Neutrophil (primary cell): ENCODE measurements at regions not wholly inside any gene's neighbourhood (a gene's known extent, or its start where the extent isn't known, plus 50 kb on each side); places are given as distances from the start of the nearest gene placed in this dataset.

ENCODE experiments used
- H3K27ac ChIP-seq: fragments of 200-600 bp; sonication (generic); 2 replicates; pipeline ENCODE4 v1.5.1; 2016; ENCODE audit warnings: mild to moderate bottlenecking, moderate library complexity
- H3K27me3 ChIP-seq: fragments of 200-600 bp; sonication (generic); 2 replicates; pipeline ENCODE4 v1.6.0; 2016; ENCODE audit warnings: mild to moderate bottlenecking
- H3K36me3 ChIP-seq: fragments of 200-600 bp; sonication (generic); 2 replicates; pipeline ENCODE4 v1.5.1; 2017
- H3K4me1 ChIP-seq, 2 experiments: fragments of 200-600 bp in 1 of 2; sonication (generic) in 1 of 2; 1 replicate in 1 of 2; 2 replicates in 1 of 2; pipeline versions ENCODE4 v1.5.1 to v1.6.1; 2013 to 2016; ENCODE audit warnings: low read depth in 1 of 2, low read length in 1 of 2, mild to moderate bottlenecking in 1 of 2, moderate library complexity in 1 of 2; ENCODE audit not compliant: control insufficient read depth in 1 of 2, insufficient read depth in 1 of 2
- H3K4me3 ChIP-seq, 2 experiments: fragments of 200-600 bp in 1 of 2; sonication (generic) in 1 of 2; 1 replicate in 1 of 2; 2 replicates in 1 of 2; pipeline ENCODE4 v1.5.1; 2013 to 2016; ENCODE audit warnings: low read depth in 1 of 2, low read length in 1 of 2, mild to moderate bottlenecking in 1 of 2, moderate library complexity in 1 of 2
- H3K9me3 ChIP-seq: fragments of 200-600 bp; sonication (generic); 2 replicates; pipeline ENCODE4 v1.5.1; 2016
- CTCF ChIP-seq: fragments of 200-600 bp; sonication (generic); IDR thresholded peaks from 2 replicates; pipeline ENCODE4 v1.5.1; 2016; ENCODE audit warnings: antibody characterized with exemption

GRCh38 chr13:72427757-72428528 is 299.5 kb downstream of the MZT1 start:
- no peak for TF ChIP-seq CTCF
- no peaks in the 10 kb centered on the region for H3K4me1 ChIP-seq
- no peaks in the 10 kb centered on the region for H3K9me3 ChIP-seq
- H3K4me3 ChIP-seq: no peak overlapping the region
- H3K27ac ChIP-seq: no peak overlapping the region
- H3K36me3 ChIP-seq: no peaks in the 10 kb centered on the region
- H3K27me3 ChIP-seq: no peaks in the 10 kb centered on the region

DNA sequence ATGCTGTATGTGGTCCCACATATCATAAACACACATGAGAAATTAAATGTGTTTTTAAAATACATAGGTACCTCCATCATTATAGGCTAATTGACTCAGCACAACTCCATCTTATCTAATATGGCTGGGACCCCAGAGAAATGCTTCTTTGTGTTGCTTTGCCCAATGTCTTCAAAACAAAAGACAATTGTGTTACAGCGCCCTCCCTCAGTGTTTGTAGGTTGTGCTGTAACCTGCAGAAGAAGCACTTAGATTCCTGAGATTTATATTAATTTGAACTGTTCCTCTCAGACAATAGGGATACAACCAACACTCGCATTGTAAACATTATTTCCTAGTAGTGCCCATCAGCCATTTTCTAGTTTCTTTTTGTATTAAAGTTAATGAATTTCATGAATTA is 303.4 kb downstream of the MZT1 start:
- Histone ChIP-seq H3K36me3 (no peaks in the 10 kb centered on the region), H3K9me3 (no peaks in the 10 kb centered on the region), H3K4me3 (no peak overlapping the region), H3K27ac (no peak overlapping the region), H3K27me3 (no peaks in the 10 kb centered on the region), H3K4me1 (no peaks in the 10 kb centered on the region)
- no peak for TF ChIP-seq CTCF

DNA sequence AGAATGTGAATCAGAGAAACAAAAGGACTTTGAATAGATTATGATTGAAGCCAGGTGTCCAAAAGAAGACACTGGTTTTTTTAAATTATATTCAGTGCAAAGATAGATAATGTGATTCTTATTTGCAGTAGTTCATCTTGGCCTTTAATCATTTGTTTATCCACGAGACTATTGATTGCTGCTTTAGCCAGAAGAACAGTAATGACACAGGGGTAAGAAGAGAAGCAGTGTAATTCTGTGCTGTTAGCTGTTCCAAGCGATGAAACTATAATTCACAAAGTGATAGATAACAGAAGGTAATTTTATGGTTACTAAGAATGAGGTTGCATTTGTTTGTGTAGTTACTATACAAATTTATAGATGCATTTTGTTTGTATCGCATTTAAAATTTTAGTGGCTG is 311.6 kb downstream of the MZT1 start:
- no peaks in the 10 kb centered on the region for H3K4me1 ChIP-seq
- TF ChIP-seq CTCF: no peak
- no peaks in the 10 kb centered on the region for H3K36me3 ChIP-seq
- H3K4me3 ChIP-seq: no peak overlapping the region
- H3K27me3 ChIP-seq: no peaks in the 10 kb centered on the region
- H3K27ac ChIP-seq: no peak overlapping the region
- H3K9me3 ChIP-seq: no peaks in the 10 kb centered on the region

- Histone ChIP-seq H3K4me3 (no peak overlapping the region), H3K36me3 (no peaks in the 10 kb centered on the region), H3K9me3 (no peaks in the 10 kb centered on the region), H3K4me1 (no peaks in the 10 kb centered on the region), H3K27ac (no peak overlapping the region), H3K27me3 (no peaks in the 10 kb centered on the region)
- TF ChIP-seq CTCF: no peak
Measured at GRCh38 chr13:72412481-72412880, 314.9 kb downstream of the MZT1 start.

GRCh38 chr13:72405441-72405840 is 322.0 kb downstream of the MZT1 start:
- Histone ChIP-seq H3K36me3 (no peaks in the 10 kb centered on the region), H3K9me3 (no peaks in the 10 kb centered on the region), H3K27me3 (no peaks in the 10 kb centered on the region), H3K4me1 (no peaks in the 10 kb centered on the region), H3K4me3 (no peak overlapping the region), H3K27ac (no peak overlapping the region)
- TF ChIP-seq CTCF: no peak
